ENCODE measurements at regions not wholly inside any gene's neighbourhood (a gene's known extent, or its start where the extent isn't known, plus 50 kb on each side); places are given as distances from the start of the nearest gene placed in this dataset.

DNA sequence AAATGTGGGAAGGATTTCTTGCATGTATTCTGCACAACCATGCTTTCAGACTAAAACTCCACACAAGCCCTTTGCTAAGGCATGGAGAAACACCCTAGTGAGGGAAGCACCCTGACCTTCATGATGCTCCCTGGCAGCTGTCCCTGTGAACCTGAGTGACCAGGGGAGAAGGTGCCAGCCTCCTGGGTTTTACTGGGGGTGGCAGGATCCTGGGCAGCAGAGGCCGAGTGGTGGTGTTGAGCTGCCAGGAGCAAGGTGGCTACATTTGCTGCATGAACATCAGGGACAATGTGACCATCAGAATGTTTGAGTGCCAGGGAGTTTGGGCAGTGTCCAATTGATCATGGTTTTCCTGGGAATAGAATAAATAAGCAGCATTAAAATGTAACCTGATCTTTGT is 437.9 kb downstream of the TCERG1L start:
- H3K4me1 ChIP-seq (replicated peaks in 1 of 2), result no peaks in the 10 kb centered on the region
- no peak overlapping the region for H3K4me3 ChIP-seq
- no peak for ATAC-seq (replicated peaks in 6 of 8)
- H3K27ac ChIP-seq, result no peak overlapping the region
- in situ Hi-C loops (cut with MboI; ENCODE audit: low pct_unique_long_range_greater_than_20kb in 2 of 9, low sequenced_read_pairs in 9 of 9, unreplicated experiment in 9 of 9), result no loop called here
- 0 to 100% (median 56%) methylated on average over 1 of the region's 1 CpG; no CpG with 5 or more reads in 6 of the 10 experiments for WGBS, 10 experiments

- 0 to 45% (median 0%) methylated on average over 1 to 2 of the region's 2 CpGs; no CpG with 5 or more reads in 4 of the 10 experiments for whole genome bisulfite sequencing, 10 experiments
- ATAC-seq (replicated peaks in 6 of 8), result no peak
Measured at GRCh38 chr10:130875116-130875515, 436.4 kb downstream of the TCERG1L start.

GRCh38 chr10:130875897-130876472 is 435.5 kb downstream of the TCERG1L start:
- ATAC-seq (replicated peaks in 6 of 8), result no peak
- Histone ChIP-seq H3K4me3 (no peak overlapping the region), H3K4me1 (replicated peaks in 1 of 2) (no peaks in the 10 kb centered on the region), H3K27ac (no peak overlapping the region)
- in situ Hi-C loops (cut with MboI; ENCODE audit: low pct_unique_long_range_greater_than_20kb in 2 of 9, low sequenced_read_pairs in 9 of 9, unreplicated experiment in 9 of 9), result no loop called here
- WGBS, 10 experiments, result 0 to 88% (median 43%) methylated on average over 1 to 7 of the region's 7 CpGs; no CpG with 5 or more reads in 2 of the 10 experiments

More at GRCh38 chr10:130875116-130875515, 436.4 kb downstream of the TCERG1L start:
- Histone ChIP-seq H3K27ac (no peak overlapping the region), H3K4me3 (no peak overlapping the region), H3K4me1 (replicated peaks in 1 of 2) (no peaks in the 10 kb centered on the region)
- in situ Hi-C loops (cut with MboI; ENCODE audit: low pct_unique_long_range_greater_than_20kb in 2 of 9, low sequenced_read_pairs in 9 of 9, unreplicated experiment in 9 of 9), result no loop called here

GRCh38 chr10:130877126-130877525 is 434.4 kb downstream of the TCERG1L start:
- no peak for ATAC-seq (replicated peaks in 6 of 8)
- 0 to 100% (median 36%) methylated on average over 1 to 3 of the region's 3 CpGs; no CpG with 5 or more reads in 2 of the 10 experiments for WGBS, 10 experiments

DNA sequence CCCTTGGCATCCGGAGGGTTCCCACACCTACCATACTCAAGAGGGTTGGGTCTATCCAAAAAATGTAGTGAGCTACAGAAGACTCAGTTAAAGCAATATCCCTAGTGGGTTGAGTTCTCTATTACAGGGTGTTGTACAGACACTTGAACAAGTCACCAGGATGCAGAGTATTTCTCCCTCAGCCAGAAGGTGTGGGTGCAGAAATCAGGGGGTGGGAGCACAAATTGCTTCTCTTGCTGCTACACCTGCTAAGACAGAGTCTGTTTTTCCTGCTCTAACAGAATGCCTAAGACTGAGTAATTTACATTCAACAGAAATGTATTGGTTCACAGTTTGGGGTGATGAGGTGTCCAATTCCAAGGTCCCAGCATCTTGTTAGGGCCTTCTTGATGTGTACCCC is 433.4 kb downstream of the TCERG1L start:
- Histone ChIP-seq H3K27ac (no peak overlapping the region), H3K4me3 (no peak overlapping the region), H3K4me1 (replicated peaks in 1 of 2) (no peaks in the 10 kb centered on the region)
- no peak for ATAC-seq (replicated peaks in 6 of 8)
- in situ Hi-C loops (cut with MboI; ENCODE audit: low pct_unique_long_range_greater_than_20kb in 2 of 9, low sequenced_read_pairs in 9 of 9, unreplicated experiment in 9 of 9), result no loop called here
- 33 to 100% (median 60%) methylated on average over 1 of the region's 1 CpG; no CpG with 5 or more reads in 6 of the 10 experiments for WGBS, 10 experiments

More at GRCh38 chr10:130877126-130877525, 434.4 kb downstream of the TCERG1L start:
- in situ Hi-C loops (cut with MboI; ENCODE audit: low pct_unique_long_range_greater_than_20kb in 2 of 9, low sequenced_read_pairs in 9 of 9, unreplicated experiment in 9 of 9), result no loop called here
- Histone ChIP-seq H3K27ac (no peak overlapping the region), H3K4me1 (replicated peaks in 1 of 2) (no peaks in the 10 kb centered on the region), H3K4me3 (no peak overlapping the region)

DNA sequence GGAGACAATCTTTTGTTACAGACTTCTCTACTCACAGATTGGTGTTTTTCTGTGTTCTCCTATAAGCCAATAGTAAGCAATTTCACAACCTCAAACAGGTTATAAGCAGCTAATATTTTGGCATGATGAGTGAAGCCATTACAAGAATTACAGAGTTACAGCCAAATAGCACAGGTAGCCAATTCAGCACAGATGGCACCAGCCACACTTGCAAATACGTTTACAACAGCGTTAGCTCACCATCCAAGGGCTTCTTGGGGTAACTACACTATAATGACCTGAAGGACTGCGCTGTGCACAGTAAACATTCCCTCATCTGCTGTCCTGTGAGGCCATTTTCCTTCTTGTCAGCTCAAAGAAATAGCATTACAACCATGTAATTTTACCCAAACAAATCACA is 428.6 kb downstream of the TCERG1L start:
- no peak overlapping the region for H3K4me3 ChIP-seq
- peaks cover 0 to 7% of the 10 kb centered on the region in 2 donors for H3K4me1 ChIP-seq (replicated peaks in 1 of 2)
- no peak overlapping the region for H3K27ac ChIP-seq
- no peak for ATAC-seq (replicated peaks in 6 of 8)
- in situ Hi-C loops (cut with MboI; ENCODE audit: low pct_unique_long_range_greater_than_20kb in 2 of 9, low sequenced_read_pairs in 9 of 9, unreplicated experiment in 9 of 9), result no loop called here
- 6 to 88% (median 20%) methylated on average over 1 to 3 of the region's 3 CpGs; no CpG with 5 or more reads in 3 of the 10 experiments for WGBS, 10 experiments

GRCh38 chr10:130884456-130884855 is 427.1 kb downstream of the TCERG1L start:
- ATAC-seq (replicated peaks in 6 of 8), result no peak
- in situ Hi-C loops (cut with MboI; ENCODE audit: low pct_unique_long_range_greater_than_20kb in 2 of 9, low sequenced_read_pairs in 9 of 9, unreplicated experiment in 9 of 9), result no loop called here
- Histone ChIP-seq H3K4me1 (replicated peaks in 1 of 2) (peaks cover 0 to 7% of the 10 kb centered on the region in 2 donors), H3K4me3 (no peak overlapping the region), H3K27ac (no peak overlapping the region)
- WGBS, 10 experiments, result 17 to 100% (median 58%) methylated on average over 1 to 11 of the region's 12 CpGs; no CpG with 5 or more reads in 4 of the 10 experiments

- in situ Hi-C loops (cut with MboI; ENCODE audit: low pct_unique_long_range_greater_than_20kb in 2 of 9, low sequenced_read_pairs in 9 of 9, unreplicated experiment in 9 of 9), result no loop called here
- peaks cover 0 to 7% of the 10 kb centered on the region in 2 donors for H3K4me1 ChIP-seq (replicated peaks in 1 of 2)
- WGBS, 10 experiments, result 4 to 94% (median 51%) methylated on average over 1 to 9 of the region's 22 CpGs; no CpG with 5 or more reads in 6 of the 10 experiments
- H3K4me3 ChIP-seq, result no peak overlapping the region
- H3K27ac ChIP-seq, result no peak overlapping the region
- peak in 3 of 8 experiments; percentile 46 to 59 (median 56) for ATAC-seq (replicated peaks in 6 of 8)
Measured at GRCh38 chr10:130885021-130885655, 426.4 kb downstream of the TCERG1L start.

GRCh38 chr10:130887170-130887569 is 424.4 kb downstream of the TCERG1L start:
- WGBS, 10 experiments, result 0 to 75% (median 17%) methylated on average over 1 to 5 of the region's 7 CpGs; no CpG with 5 or more reads in 3 of the 10 experiments
- peaks cover 0 to 7% of the 10 kb centered on the region in 2 donors for H3K4me1 ChIP-seq (replicated peaks in 1 of 2)
- in situ Hi-C loops (cut with MboI; ENCODE audit: low pct_unique_long_range_greater_than_20kb in 2 of 9, low sequenced_read_pairs in 9 of 9, unreplicated experiment in 9 of 9), result no loop called here
- H3K4me3 ChIP-seq, result no peak overlapping the region
- no peak overlapping the region for H3K27ac ChIP-seq
- ATAC-seq (replicated peaks in 6 of 8), result peak in 4 of 8 experiments; percentile 65 to 95 (median 92)

DNA sequence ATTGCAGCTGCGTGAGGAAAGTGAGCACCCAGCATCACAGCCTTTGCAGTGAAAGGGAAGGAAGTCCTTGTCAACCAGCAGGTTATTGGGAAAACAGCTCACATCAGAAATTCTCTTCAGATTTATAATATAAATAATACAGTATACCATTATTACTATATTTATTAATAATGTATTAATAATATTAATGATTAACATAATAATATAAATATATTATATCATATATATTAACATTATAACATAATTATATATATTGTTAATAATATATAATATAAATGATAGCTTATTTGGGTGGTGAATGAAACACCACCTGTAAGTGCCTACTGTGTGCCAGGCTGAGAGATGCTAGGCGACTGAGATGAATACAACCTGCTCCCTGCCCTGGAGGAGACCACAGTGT is 423.0 kb downstream of the TCERG1L start:
- 0 to 64% (median 38%) methylated on average over 1 to 2 of the region's 2 CpGs; no CpG with 5 or more reads in 4 of the 10 experiments for WGBS, 10 experiments
- no peak for ATAC-seq (replicated peaks in 6 of 8)
- Histone ChIP-seq H3K4me1 (replicated peaks in 1 of 2) (peaks cover 0 to 7% of the 10 kb centered on the region in 2 donors), H3K27ac (no peak overlapping the region), H3K4me3 (no peak overlapping the region)
- in situ Hi-C loops (cut with MboI; ENCODE audit: low pct_unique_long_range_greater_than_20kb in 2 of 9, low sequenced_read_pairs in 9 of 9, unreplicated experiment in 9 of 9), result no loop called here

DNA sequence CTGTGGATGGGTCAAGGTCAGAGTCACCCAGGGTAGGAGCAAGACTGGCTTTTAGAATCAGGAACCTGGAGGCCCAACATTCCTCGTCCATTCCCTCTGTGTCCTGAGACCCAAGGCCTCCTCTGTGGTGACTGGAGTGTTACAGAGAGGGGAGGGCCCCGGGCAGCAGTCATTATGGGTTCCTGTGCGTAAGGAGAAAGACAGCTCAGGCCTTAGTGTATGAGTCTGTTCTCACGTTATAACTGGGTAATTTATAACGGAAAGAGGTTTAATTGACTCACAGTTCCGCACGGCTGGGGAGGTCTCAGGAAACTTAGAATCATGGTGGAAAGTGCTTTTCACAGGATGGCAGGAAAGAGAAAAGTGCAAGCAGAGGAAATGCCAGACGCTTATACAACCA is 422.3 kb downstream of the TCERG1L start:
- peaks cover 0 to 7% of the 10 kb centered on the region in 2 donors for H3K4me1 ChIP-seq (replicated peaks in 1 of 2)
- in situ Hi-C loops (cut with MboI; ENCODE audit: low pct_unique_long_range_greater_than_20kb in 2 of 9, low sequenced_read_pairs in 9 of 9, unreplicated experiment in 9 of 9), result no loop called here
- H3K4me3 ChIP-seq, result no peak overlapping the region
- no peak overlapping the region for H3K27ac ChIP-seq
- 0 to 87% (median 39%) methylated on average over 1 to 4 of the region's 8 CpGs; no CpG with 5 or more reads in 5 of the 10 experiments for WGBS, 10 experiments
- no peak for ATAC-seq (replicated peaks in 6 of 8)

GRCh38 chr10:130889780-130890179 is 421.7 kb downstream of the TCERG1L start:
- Histone ChIP-seq H3K4me1 (replicated peaks in 1 of 2) (peaks cover 0 to 7% of the 10 kb centered on the region in 2 donors), H3K4me3 (no peak overlapping the region), H3K27ac (no peak overlapping the region)
- no peak for ATAC-seq (replicated peaks in 6 of 8)
- WGBS, 10 experiments, result 0 to 78% (median 25%) methylated on average over 1 to 5 of the region's 6 CpGs; no CpG with 5 or more reads in 4 of the 10 experiments
- in situ Hi-C loops (cut with MboI; ENCODE audit: low pct_unique_long_range_greater_than_20kb in 2 of 9, low sequenced_read_pairs in 9 of 9, unreplicated experiment in 9 of 9), result no loop called here

GRCh38 chr10:130891066-130891465 is 420.5 kb downstream of the TCERG1L start:
- no peak for ATAC-seq (replicated peaks in 6 of 8)
- in situ Hi-C loops (cut with MboI; ENCODE audit: low pct_unique_long_range_greater_than_20kb in 2 of 9, low sequenced_read_pairs in 9 of 9, unreplicated experiment in 9 of 9), result no loop called here
- Histone ChIP-seq H3K27ac (no peak overlapping the region), H3K4me1 (replicated peaks in 1 of 2) (peaks cover 0 to 7% of the 10 kb centered on the region in 2 donors), H3K4me3 (no peak overlapping the region)
- 31 to 90% (median 66%) methylated on average over 3 to 4 of the region's 11 CpGs; no CpG with 5 or more reads in 6 of the 10 experiments for WGBS, 10 experiments
